Ovary (tissue), 7 donors: ENCODE measurements at regions not wholly inside any gene's neighbourhood (a gene's known extent, or its start where the extent isn't known, plus 50 kb on each side); places are given as distances from the start of the nearest gene placed in this dataset.

Experiments
- DNase-seq, 5 donors: peaks; one replicate each; pipeline ENCODE4 v3.0.0-alpha.2; 2019 to 2020
- H3K27ac ChIP-seq, 2 donors: fragments of 200-600 bp; one replicate each; pipeline versions ENCODE4 v1.5.1 to v1.8.0; 2019 to 2022
- H3K27me3 ChIP-seq: fragments of 200-600 bp; one replicate; pipeline ENCODE4 v1.8.0; 2022
- H3K36me3 ChIP-seq: fragments of 200-600 bp; sonication (generic); one replicate; pipeline ENCODE4 v1.5.1; 2019
- H3K4me1 ChIP-seq: one replicate; pipeline ENCODE4 v1.8.1; 2013; ENCODE audit warnings: mild to moderate bottlenecking, moderate library complexity; ENCODE audit not compliant: insufficient read depth
- H3K4me3 ChIP-seq: fragments of 200-600 bp; sonication (generic); one replicate; pipeline ENCODE4 v1.5.1; 2017
- H3K9me3 ChIP-seq, 2 donors: fragments of 200-600 bp in 1 of 2; sonication (generic) in 1 of 2; one replicate each; pipeline versions ENCODE4 v1.5.1 to v1.8.1; 2013 to 2019; ENCODE audit warnings: mild to moderate bottlenecking in 1 of 2, moderate library complexity in 1 of 2
- CTCF ChIP-seq, 3 donors: fragments of 450-650 bp in 2 of 3; fragments of 200-600 bp in 1 of 3; IDR thresholded peaks; one replicate each; pipeline versions ENCODE4 v1.5.1 to v1.8.0; 2016 to 2022; ENCODE audit warnings: antibody characterized with exemption in 3 of 3, mild to moderate bottlenecking in 1 of 3
- EP300 ChIP-seq: sonication (generic); formaldehyde crosslinking; IDR thresholded peaks from one replicate; pipeline ENCODE4 v1.6.1; 2017; ENCODE audit warnings: antibody characterized with exemption
- POLR2A ChIP-seq: fragments of 450-650 bp; IDR thresholded peaks from one replicate; pipeline ENCODE4 v1.6.1; 2017; ENCODE audit warnings: antibody characterized with exemption, mild to moderate bottlenecking, moderate library complexity
- WGBS, 3 donors: extraction: QIAGEN DNeasy Blood & Tissue Kit in 1 of 3; methylation state at CpG; one replicate each; pipeline versions ENCODE4 v1.1.5 to v1.1.7; 2013 to 2017; 5-methylcytosine and 5-hydroxymethylcytosine counted together
- intact Hi-C, 4 donors: fragments of 100-400 bp; cut with DNase I; formaldehyde crosslinking; loops; one replicate each; pipeline versions ENCODE4 v1.11.0 to v1.15.1; 2022 to 2023
- donor health status: DM: no; HTN: no; CAD: no; lungs with moderate emphysema.
- donor health status: DM: no; HTN: no; CAD: no.
- donor health status: Bipolar disorder and iron deficiency.
- donor health status: DM: no; HTN: no; CAD: no.
- donor health status: DM: yes; HTN: yes; CAD: no.

DNA sequence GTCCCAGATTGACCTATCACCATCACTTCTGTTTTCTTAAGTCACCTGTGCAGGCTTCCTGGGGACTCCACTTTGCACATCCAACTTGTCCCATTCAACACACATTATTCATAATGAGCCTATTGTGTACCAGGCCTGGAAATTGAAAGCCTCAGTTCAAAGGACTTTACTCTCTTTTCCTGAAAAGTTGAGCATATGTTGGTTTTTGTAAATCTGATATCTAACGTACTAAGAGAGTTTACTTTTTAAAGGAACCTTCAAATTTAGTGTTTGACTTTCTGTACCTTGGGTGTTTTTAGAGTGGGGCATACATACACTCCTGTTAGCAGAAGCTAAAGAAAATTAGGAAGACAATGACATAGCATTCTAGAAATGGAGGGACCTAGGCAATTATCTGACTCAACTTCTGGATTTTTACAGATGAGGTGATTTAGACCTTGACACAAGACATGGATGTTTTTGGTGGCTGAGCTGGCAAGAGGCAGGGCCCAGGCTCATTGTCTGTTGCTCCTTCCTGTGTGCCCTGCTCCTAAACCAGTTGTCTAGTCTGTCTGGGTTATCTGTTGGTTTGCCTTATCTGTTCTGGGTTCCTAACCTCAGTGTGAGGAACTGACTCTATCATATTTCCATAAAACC, 336.5 kb downstream of the RPS6KC1 start:
- H3K9me3 ChIP-seq = no peaks in the 10 kb centered on the region
- no peak for TF ChIP-seq POLR2A
- TF ChIP-seq EP300 = no peak
- no peak for TF ChIP-seq CTCF (IDR thresholded peaks at IDR 0.05)
- H3K27ac ChIP-seq = no peak overlapping the region
- no peak for DNase-seq
- H3K27me3 ChIP-seq = no peaks in the 10 kb centered on the region
- intact Hi-C loops = no loop called here
- H3K36me3 ChIP-seq = no peaks in the 10 kb centered on the region
- no peaks in the 10 kb centered on the region for H3K4me1 ChIP-seq
- H3K4me3 ChIP-seq = no peak overlapping the region
- WGBS, 3 donors = 50 to 73% (median 60%) methylated on average over 1 of the region's 1 CpG

DNA sequence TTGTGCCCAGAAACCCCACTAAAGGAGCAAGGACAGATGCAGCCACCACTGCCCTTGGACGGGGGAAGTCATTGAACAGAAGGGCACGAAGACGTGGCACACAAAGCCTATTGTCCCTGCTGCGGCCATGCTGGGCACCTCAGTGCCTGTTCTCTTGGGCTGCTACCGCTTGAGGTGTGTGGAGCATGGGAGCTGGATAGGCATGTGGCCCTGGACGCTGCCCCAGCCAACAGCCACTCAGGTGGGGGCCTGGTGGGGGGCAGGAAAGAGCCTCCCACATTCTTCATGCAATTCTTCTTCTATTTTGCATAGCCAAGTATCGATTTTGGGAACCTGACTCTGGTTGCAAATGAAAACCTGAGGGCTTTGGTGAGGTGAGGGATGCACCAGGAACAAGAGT, 337.2 kb downstream of the RPS6KC1 start:
- Histone ChIP-seq H3K27me3 (no peaks in the 10 kb centered on the region), H3K27ac (no peak overlapping the region), H3K4me3 (no peak overlapping the region), H3K9me3 (no peaks in the 10 kb centered on the region), H3K4me1 (no peaks in the 10 kb centered on the region), H3K36me3 (no peaks in the 10 kb centered on the region)
- 88 to 92% (median 89%) methylated on average over 7 of the region's 7 CpGs for WGBS, 3 donors
- intact Hi-C loops = no loop called here
- no peak for DNase-seq
- TF ChIP-seq CTCF (IDR thresholded peaks at IDR 0.05) (no peak), EP300 (no peak), POLR2A (no peak)

- Histone ChIP-seq H3K27ac (no peak overlapping the region), H3K36me3 (no peaks in the 10 kb centered on the region), H3K4me1 (no peaks in the 10 kb centered on the region), H3K4me3 (no peak overlapping the region), H3K27me3 (no peaks in the 10 kb centered on the region), H3K9me3 (no peaks in the 10 kb centered on the region)
- intact Hi-C loops = no loop called here
- TF ChIP-seq POLR2A (no peak), EP300 (no peak), CTCF (IDR thresholded peaks at IDR 0.05) (no peak)
- WGBS, 3 donors = 92 to 94% (median 93%) methylated on average over 20 of the region's 20 CpGs
- no peak for DNase-seq
Observed at GRCh38 chr1:213389061-213389581, 338.1 kb downstream of the RPS6KC1 start.

- Histone ChIP-seq H3K4me3 (no peak overlapping the region), H3K27me3 (no peaks in the 10 kb centered on the region), H3K36me3 (no peaks in the 10 kb centered on the region), H3K4me1 (no peaks in the 10 kb centered on the region), H3K27ac (no peak overlapping the region), H3K9me3 (no peaks in the 10 kb centered on the region)
- intact Hi-C loops = no loop called here
- TF ChIP-seq CTCF (IDR thresholded peaks at IDR 0.05) (no peak), EP300 (no peak), POLR2A (no peak)
- DNase-seq = no peak
Observed at GRCh38 chr1:213391445-213391844, 340.4 kb downstream of the RPS6KC1 start.
